ENCODE measurements at regions not wholly inside any gene's neighbourhood (a gene's known extent, or its start where the extent isn't known, plus 50 kb on each side); places are given as distances from the start of the nearest gene placed in this dataset.

DNA sequence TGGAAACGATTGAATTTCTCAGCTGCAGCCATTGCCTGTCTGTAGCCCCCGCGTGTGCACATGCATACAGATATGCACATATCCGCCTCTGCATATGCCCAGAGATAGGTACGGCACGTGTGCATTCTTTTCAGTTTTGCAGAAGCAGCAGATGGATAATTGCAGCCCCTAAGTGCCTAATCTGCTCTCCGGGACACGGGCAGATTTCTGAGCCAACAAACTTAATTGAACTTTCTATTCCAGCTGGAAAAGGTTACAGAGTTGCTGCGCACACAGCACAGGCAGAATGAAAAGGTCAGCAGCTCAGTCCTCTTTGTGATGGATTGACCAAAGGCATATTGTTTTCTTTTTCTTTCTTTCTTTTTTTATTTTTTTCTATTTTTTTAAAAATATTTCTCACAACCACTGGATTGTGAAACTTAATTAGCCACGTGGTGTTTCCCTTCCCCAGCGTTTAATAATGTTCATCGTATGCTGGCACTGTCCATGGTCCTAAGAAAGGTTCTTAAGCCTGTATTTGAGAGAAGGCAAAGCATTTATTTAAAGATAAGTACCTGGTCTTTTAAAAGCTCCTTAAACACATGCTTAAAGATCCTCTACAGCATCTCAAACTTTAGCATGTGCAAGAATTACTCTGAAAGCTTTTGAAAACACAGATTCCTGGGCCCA, 270.2 kb upstream of the BRINP1 start:
- DNase-seq (ENCODE audit: low spot score), result no peak

GRCh38 chr9:119634006-119634405, 264.8 kb upstream of the BRINP1 start:
- DNase-seq (ENCODE audit: low spot score), result no peak

GRCh38 chr9:119611565-119611964, 242.3 kb upstream of the BRINP1 start:
- no peak for DNase-seq (ENCODE audit: low spot score)

- no peak for DNase-seq (ENCODE audit: low spot score)
Measured at GRCh38 chr9:119609277-119609971, 240.2 kb upstream of the BRINP1 start.

GRCh38 chr9:119601632-119602031, 232.4 kb upstream of the BRINP1 start:
- no peak for DNase-seq (ENCODE audit: low spot score)

GRCh38 chr9:119597499-119597898, 228.3 kb upstream of the BRINP1 start:
- DNase-seq (ENCODE audit: low spot score), result no peak

DNA sequence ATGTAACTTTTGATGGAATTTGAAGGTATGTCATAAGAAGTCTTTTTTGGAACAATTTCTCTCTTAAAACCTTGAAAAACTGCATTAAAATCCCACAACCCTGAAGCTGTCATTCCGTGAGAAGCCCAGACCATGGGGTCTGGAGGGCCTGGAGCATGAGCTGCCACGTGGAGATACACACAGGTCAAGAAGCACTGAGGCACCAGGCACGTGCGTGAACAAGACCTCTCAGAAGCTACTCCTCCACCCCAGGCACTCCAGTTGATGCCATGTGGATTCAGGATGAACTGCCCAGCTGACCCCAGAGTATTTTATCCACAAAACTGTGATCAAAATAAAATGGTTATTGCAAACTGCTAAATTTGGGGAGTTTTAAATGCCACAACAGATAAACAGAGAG, 227.5 kb upstream of the BRINP1 start:
- DNase-seq (ENCODE audit: low spot score), result no peak

GRCh38 chr9:119588874-119589744, 219.9 kb upstream of the BRINP1 start:
- DNase-seq (ENCODE audit: low spot score), result no peak

DNA sequence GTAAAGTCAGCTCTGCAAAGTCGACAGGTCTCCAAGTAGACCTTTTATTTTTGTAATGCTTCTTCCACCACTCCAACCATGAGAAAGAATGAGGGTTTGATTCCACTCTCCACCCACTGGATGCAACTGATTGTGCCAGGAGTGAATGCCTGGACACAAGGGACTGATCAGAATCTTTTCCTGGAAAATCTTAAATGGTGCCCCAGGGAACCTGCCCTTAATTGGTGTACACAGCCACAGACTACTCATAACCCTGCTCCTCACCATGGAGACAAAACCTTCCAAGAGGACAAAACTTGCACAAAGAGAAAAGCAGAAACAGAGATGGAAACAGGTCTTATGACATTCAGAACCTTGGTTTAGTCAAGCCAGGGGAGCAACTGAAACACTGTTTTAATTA, 208.6 kb upstream of the BRINP1 start:
- DNase-seq (ENCODE audit: low spot score), result no peak

- DNase-seq (ENCODE audit: low spot score), result no peak
Measured at GRCh38 chr9:119559986-119560385, 190.8 kb upstream of the BRINP1 start.

DNA sequence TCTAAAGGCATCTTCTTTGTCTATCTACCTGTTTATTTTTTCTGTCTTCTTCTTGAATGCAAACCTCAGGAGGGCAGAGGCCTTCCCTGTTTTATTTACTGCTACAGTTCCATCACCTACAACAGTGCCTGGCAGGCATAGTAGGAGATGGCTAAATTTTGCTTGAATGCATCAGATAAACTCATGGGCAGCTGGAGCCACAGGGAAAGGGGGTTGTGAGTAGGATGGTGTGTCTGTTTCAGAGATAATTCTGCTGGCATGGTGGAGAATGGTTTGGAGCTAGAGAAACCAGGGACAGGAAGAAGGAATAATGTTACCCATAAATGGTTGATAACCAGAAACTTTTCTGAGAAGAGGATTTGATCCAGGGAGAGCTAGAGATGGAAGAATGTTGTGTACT, 189.8 kb upstream of the BRINP1 start:
- no peak for DNase-seq (ENCODE audit: low spot score)

GRCh38 chr9:119556129-119556875, 187.1 kb upstream of the BRINP1 start:
- peak; percentile 77 for DNase-seq (ENCODE audit: low spot score)

GRCh38 chr9:119544492-119544891, 175.3 kb upstream of the BRINP1 start:
- no peak for DNase-seq (ENCODE audit: low spot score)

DNA sequence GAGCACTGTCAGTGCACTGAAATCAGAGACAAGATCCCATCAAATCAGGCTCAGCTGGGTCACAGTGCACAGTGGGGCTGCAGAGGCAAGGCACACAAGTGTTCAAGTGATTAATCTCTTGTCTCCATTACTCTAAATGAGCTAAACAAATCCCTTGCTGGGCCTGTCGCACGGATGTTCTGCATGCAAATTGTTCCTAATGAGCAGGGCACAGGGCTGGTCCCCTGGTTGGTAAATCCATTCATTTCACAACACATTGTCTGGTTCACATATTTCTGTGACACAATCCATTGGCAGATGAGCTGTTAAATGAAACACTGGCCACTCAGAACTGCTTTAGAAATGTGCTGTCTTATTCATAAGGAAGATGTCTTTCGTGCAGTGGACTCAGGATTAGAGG, 167.9 kb upstream of the BRINP1 start:
- no peak for DNase-seq (ENCODE audit: low spot score)

DNA sequence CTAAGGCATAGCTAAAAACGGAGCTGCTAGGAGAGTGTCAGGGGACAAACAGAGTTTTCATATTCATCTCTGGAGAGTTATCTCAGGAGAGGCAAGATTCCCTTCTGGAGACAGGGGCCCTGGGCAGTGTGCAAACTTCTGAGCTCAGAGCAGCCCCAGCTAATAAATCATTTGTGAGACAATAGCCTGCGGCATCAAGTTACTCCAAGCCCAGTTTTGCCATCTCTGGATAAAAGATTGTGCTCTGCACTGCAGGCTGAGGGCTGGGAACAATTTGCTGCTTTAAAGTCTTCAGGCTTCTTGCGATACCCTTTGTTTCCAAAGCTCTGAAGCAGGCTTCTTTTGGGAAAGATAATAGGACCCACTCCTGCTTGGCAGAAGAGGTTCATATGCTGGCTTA, 164.3 kb upstream of the BRINP1 start:
- DNase-seq (ENCODE audit: low spot score), result no peak

- no peak for DNase-seq (ENCODE audit: low spot score)
Measured at GRCh38 chr9:119526698-119527097, 157.5 kb upstream of the BRINP1 start.

GRCh38 chr9:119523508-119523907, 154.3 kb upstream of the BRINP1 start:
- no peak for DNase-seq (ENCODE audit: low spot score)

GRCh38 chr9:119522381-119522780, 153.1 kb upstream of the BRINP1 start:
- DNase-seq (ENCODE audit: low spot score), result no peak

DNA sequence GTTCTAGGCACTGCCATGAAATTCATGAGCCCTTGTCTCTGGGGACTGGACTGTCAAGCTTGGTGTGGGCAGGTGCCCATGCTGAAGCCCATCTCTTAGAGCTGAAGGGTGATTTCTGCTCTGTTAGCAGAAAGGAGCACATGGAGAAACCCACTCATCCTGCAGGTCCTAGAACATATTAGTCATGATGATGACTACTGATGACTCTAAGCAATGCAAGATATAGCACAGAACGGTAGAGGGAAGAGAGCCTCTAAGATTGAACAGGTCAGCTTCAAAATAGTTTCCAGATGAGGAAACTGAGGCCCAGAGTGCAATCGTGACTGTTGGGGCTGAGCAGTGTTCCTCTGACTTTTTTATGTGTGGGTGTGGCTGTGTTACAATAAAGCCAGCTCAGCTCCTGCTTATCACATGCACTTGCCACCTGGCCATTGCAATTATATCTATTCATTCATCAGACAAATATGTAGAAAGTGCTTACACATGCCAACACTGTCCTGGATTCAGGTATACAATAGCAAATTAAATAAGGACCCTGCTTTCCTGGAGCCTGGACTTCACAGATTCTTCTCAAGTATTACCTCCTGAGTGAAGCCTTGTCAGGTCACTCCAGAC, 140.2 kb upstream of the BRINP1 start:
- no peak for DNase-seq (ENCODE audit: low spot score)

DNA sequence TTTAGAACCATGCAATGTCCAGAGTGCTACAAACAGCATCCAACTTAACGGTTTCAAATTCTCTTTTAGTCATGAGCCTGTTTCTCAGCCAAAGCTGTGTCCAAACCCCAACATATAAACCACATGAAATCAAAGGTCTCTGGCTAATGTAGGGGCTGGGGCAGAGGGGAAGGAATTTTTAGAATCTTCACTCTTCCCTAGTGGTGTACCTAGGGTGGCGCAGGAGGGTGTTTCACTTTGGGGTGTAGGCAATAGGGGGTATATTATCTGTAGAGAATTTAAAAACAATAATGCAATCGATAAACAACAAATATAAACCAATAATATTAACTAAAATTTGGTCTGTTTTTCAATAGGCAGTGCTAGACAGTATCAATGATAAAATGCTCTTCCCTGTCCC, 132.1 kb upstream of the BRINP1 start:
- DNase-seq (ENCODE audit: low spot score), result no peak

DNA sequence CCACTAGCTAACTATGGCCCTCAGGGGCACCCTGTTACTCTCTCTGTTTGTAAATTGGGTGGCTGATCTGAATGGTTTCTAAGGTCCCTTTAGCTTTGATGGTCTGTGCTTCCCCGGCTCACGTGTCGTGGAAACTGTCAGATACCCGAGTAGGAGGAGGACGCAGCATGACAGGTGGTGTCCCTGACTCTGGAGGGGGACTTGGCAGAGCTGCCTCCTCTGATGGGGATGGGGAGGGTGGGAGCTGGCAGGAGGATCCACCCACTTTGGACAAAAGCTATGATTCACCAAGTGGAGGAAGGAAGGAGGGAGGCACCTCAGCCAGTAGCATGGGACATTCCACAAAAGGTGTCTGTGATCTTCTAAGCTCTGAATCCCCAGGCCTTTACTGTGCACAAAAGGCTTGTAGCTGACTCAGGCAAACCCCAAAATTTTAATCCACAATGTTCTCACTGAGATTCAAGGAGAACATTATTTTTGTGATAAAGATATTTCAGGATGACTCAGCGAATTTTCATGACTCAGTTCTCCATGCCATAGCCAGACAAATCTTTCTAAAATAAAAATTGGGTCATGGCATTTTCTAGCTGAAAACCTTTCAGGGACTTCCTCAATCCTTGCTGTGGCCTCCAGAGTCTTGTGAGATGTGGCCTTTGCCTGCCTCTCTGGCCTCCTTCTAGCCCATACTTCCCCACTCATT, 131.0 kb upstream of the BRINP1 start:
- no peak for DNase-seq (ENCODE audit: low spot score)
